Omental fat pad (tissue), 3 donors: ENCODE measurements at regions not wholly inside any gene's neighbourhood (a gene's known extent, or its start where the extent isn't known, plus 50 kb on each side); places are given as distances from the start of the nearest gene placed in this dataset.

Experiments used
- ATAC-seq: fragments of 150-250 bp; one replicate; pipeline ENCODE4 v1.9.1; 2016; ENCODE audit warnings: mild to moderate bottlenecking, moderate library complexity; ENCODE audit not compliant: low FRiP score
- DNase-seq: peaks from one replicate; pipeline ENCODE4 v3.0.0-alpha.2; 2019; ENCODE audit warnings: low spot score
- TF ChIP-seq, protein P1 (sequence below), 3 donors: fragments of 450-650 bp; IDR thresholded peaks; one replicate each; pipeline ENCODE4 v1.5.1; 2016 to 2017; ENCODE audit warnings: antibody characterized with exemption in 3 of 3, mild to moderate bottlenecking in 3 of 3, moderate library complexity in 2 of 3

DNA sequence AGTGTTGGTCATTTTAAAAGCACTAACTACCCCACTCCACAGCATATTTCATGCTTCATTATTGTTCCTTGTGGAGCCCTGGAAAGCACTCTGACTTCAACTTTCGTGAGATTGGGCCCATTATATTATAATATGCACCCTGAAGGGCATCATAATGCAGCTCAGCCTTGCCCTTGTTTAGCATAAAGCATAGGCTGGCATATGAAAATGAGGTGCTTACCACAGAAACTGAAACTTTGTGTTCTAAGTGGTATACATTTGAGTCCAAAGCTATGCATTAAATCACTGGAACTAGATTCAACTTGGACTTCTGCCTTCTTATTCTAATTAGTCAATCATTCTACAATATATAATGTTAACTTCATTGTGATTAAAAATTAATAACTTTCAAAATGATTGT lies 1027.9 kb downstream of the STIM2 start:
- ATAC-seq (no peak), DNase-seq (no peak)
- TF ChIP-seq, protein P1, sequence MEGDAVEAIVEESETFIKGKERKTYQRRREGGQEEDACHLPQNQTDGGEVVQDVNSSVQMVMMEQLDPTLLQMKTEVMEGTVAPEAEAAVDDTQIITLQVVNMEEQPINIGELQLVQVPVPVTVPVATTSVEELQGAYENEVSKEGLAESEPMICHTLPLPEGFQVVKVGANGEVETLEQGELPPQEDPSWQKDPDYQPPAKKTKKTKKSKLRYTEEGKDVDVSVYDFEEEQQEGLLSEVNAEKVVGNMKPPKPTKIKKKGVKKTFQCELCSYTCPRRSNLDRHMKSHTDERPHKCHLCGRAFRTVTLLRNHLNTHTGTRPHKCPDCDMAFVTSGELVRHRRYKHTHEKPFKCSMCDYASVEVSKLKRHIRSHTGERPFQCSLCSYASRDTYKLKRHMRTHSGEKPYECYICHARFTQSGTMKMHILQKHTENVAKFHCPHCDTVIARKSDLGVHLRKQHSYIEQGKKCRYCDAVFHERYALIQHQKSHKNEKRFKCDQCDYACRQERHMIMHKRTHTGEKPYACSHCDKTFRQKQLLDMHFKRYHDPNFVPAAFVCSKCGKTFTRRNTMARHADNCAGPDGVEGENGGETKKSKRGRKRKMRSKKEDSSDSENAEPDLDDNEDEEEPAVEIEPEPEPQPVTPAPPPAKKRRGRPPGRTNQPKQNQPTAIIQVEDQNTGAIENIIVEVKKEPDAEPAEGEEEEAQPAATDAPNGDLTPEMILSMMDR (IDR thresholded peaks at IDR 0.05) = no peak

DNA sequence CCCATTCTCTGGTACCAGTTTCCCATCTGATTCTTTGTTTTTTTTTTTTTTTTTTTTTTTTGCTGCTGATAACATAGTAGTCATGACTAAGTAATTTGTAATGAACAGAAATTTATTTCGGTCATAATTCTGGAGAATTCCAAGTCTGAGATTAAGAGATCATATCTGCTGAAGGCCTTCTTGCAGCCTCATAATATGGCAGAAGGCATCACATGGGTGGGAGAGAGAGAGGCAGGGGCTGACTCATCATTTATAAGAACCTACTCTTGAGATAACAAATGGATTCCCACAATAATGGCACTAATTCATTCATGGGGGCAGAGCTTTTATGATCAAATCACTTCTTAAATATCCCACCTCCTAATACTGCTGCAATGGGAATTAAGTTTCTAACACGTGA lies 1034.3 kb downstream of the STIM2 start:
- ATAC-seq (no peak), DNase-seq (no peak)
- TF ChIP-seq, protein P1 (IDR thresholded peaks at IDR 0.05) = no peak

DNA sequence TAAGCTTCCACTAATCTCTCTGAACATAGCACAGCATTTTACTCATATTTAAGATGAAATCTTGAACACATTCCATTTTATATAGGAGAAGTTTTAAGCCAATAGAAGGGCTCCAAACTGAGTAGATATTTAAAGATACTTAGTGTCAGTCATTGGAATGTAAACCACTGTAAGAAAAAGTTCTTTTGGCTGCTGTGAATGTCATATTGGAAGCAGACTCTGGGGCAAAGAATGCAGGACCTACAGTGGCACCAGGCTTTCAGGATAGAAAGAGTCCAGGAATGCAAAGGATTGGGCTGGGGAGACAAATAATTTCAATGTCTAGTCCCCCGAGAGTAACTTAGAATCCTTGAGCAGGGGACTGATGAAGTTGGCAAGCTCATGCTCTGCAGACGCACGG lies 1047.7 kb downstream of the STIM2 start:
- ATAC-seq = no peak
- TF ChIP-seq, protein P1 (IDR thresholded peaks at IDR 0.05) = no peak
- no peak for DNase-seq

GRCh38 chr4:27910227-27910626 lies 1049.6 kb downstream of the STIM2 start:
- DNase-seq = no peak
- ATAC-seq = no peak
- TF ChIP-seq, protein P1 (IDR thresholded peaks at IDR 0.05) = no peak

DNA sequence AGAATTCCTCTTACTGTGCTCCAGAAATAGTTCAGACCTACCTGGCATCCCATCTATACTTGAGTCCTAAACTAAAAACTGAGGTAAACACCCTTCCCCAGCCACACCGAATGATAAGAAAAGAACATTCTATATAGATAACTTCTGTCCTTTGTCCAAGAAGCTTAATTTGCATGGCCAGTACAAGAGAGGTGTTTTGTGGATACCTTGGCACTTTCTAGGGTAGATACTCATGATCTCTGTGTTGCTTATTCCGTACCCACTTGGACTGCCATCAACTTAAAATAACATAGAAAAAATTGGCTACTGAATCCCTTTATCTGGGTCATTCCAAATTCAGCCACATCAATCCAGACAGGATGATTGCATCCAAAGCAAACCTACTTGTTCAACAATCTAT lies 1050.4 kb downstream of the STIM2 start:
- ATAC-seq = no peak

DNA sequence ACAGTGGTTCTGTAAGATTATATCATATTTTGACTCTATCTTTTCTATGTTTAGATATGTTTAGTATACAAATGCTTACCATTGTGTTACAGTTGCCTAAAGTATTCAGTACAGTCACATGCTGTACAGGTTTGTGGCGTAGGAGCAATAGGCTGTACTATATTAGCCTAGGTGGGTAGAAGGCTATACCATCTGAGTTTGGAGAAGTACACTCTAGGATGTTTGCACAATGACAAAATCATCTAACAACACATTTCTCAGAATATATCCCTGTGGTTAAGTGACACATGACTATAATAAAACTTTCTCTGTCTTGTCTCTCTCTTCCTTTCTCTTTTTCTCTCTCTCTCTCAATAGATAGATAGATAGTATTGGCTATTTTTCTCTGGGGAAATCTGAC lies 1053.1 kb downstream of the STIM2 start:
- no peak for ATAC-seq
- TF ChIP-seq, protein P1 (IDR thresholded peaks at IDR 0.05) = no peak
- DNase-seq = no peak

More for the DNA sequence above, 1050.4 kb downstream of the STIM2 start:
- DNase-seq = no peak
- TF ChIP-seq, protein P1 (IDR thresholded peaks at IDR 0.05) = no peak

DNA sequence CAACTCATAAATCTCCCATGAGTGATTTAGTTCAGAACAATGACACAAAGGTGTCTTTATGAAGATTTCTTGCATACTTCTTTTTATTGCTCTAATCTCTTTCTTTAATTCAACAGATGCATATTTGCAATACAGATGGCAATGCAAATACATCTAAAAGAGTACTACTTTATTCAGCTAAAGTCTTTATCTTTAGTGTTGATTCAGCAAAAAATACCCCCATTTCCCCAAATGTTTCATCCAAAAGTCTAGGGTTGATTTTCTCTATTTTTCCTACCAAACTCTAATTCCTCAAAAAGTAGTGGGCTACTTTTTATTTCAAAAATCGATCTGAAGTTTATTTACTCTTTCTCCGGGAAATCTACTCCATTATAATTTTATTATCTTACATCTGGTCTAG lies 1055.2 kb downstream of the STIM2 start:
- TF ChIP-seq, protein P1 (IDR thresholded peaks at IDR 0.05) = no peak

More for the DNA sequence above, 1055.2 kb downstream of the STIM2 start:
- ATAC-seq (no peak), DNase-seq (no peak)
